Adrenal gland (tissue), 9 donors: ENCODE measurements at regions not wholly inside any gene's neighbourhood (a gene's known extent, or its start where the extent isn't known, plus 50 kb on each side); places are given as distances from the start of the nearest gene placed in this dataset.

Experiments used
- DNase-seq, 7 donors: peaks; one replicate each; pipeline ENCODE4 v3.0.0-alpha.2; 2019 to 2020
- H3K27ac ChIP-seq, 5 donors: fragments of 200-600 bp; sonication (generic) in 4 of 5; 1 replicate in 3 of 5; 2 replicates in 2 of 5; pipeline versions ENCODE4 v1.5.1 to v1.8.0; 2016 to 2020; ENCODE audit warnings: mild to moderate bottlenecking in 1 of 5
- H3K27me3 ChIP-seq: fragments of 200-600 bp; 2 replicates; pipeline ENCODE4 v1.8.0; 2021
- H3K36me3 ChIP-seq, 2 donors: fragments of 200-600 bp; replicated peaks in 1 of 2; 1 replicate in 1 of 2; 2 replicates in 1 of 2; pipeline versions ENCODE4 v1.5.1 to v1.8.0; 2018 to 2022
- H3K4me1 ChIP-seq, 2 donors: fragments of 200-600 bp; replicated peaks in 1 of 2; 1 replicate in 1 of 2; 2 replicates in 1 of 2; pipeline versions ENCODE4 v1.5.1 to v1.8.0; 2018 to 2021
- H3K4me3 ChIP-seq, 4 donors: fragments of 200-600 bp; sonication (generic) in 3 of 4; one replicate each; pipeline ENCODE4 v1.5.1; 2016 to 2018
- H3K9me3 ChIP-seq, 3 donors: fragments of 200-600 bp; sonication (generic) in 1 of 3; replicated peaks in 1 of 3; 1 replicate in 2 of 3; 2 replicates in 1 of 3; pipeline versions ENCODE4 v1.5.1 to v1.8.0; 2016 to 2021
- CTCF ChIP-seq, 6 experiments: fragments of 450-650 bp in 4 of 6; fragments of 200-600 bp in 2 of 6; sonication (generic) in 1 of 6; IDR thresholded peaks; 1 replicate in 5 of 6; 2 replicates in 1 of 6; pipeline versions ENCODE4 v1.5.1 to v1.8.0; 2016 to 2021; ENCODE audit warnings: antibody characterized with exemption in 6 of 6, mild to moderate bottlenecking in 2 of 6, moderate library complexity in 1 of 6
- POLR2A ChIP-seq, 2 donors: fragments of 450-650 bp; IDR thresholded peaks; one replicate each; pipeline ENCODE4 v1.6.1; 2017; ENCODE audit warnings: antibody characterized with exemption in 2 of 2, mild to moderate bottlenecking in 2 of 2, moderate library complexity in 1 of 2
- WGBS, 4 donors: extraction: QIAGEN DNeasy Blood & Tissue Kit in 2 of 4; methylation state at CpG; one replicate each; pipeline versions ENCODE4 v1.1.5 to v1.1.7; 2013 to 2017; 5-methylcytosine and 5-hydroxymethylcytosine counted together
- intact Hi-C, 2 donors: fragments of 100-400 bp; cut with DNase I; formaldehyde crosslinking; loops; one replicate each; pipeline versions ENCODE4 v1.14.1 to v1.15.0; 2022 to 2023
- donor health status: healthy with polysubstance abuse.
- donor health status: Bipolar disorder and iron deficiency.
- donor health status: DM: yes; HTN: yes; CAD: no.
- donor health status: DM: no; HTN: no; CAD: no.
- donor health status: DM: no; HTN: no; CAD: no.

DNA sequence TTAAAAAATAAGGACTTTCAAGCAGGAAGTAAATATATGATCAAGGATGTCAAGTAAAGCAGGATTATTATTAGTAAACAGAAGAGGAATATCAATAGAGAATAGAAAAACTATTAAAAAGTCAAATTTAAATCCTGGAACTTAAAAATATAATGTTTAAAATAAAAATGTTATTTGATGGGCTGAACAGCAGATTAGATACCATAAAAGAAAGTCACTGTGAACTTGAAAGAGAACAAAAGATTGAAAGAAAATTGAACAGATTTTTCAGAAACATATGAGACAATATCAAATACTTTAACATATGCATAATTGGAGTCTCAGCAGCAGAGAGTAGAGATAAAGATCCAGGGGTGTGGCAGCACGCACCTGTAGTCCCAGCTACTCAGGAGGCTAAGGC lies 1213.7 kb upstream of the AUTS2 start:
- H3K27me3 ChIP-seq, result no peaks in the 10 kb centered on the region
- no peaks in the 10 kb centered on the region for H3K36me3 ChIP-seq
- H3K27ac ChIP-seq, result no peak overlapping the region
- no peak for DNase-seq
- no peak overlapping the region for H3K4me3 ChIP-seq
- 89 to 100% (median 93%) methylated on average over 1 of the region's 1 CpG for WGBS, 4 donors
- peaks cover 0 to 8% (median 0%) of the 10 kb centered on the region in 3 donors for H3K9me3 ChIP-seq
- intact Hi-C loops, result no loop called here
- no peak for TF ChIP-seq CTCF (IDR thresholded peaks at IDR 0.05)
- no peak for TF ChIP-seq POLR2A (IDR thresholded peaks at IDR 0.05)
- no peaks in the 10 kb centered on the region for H3K4me1 ChIP-seq

DNA sequence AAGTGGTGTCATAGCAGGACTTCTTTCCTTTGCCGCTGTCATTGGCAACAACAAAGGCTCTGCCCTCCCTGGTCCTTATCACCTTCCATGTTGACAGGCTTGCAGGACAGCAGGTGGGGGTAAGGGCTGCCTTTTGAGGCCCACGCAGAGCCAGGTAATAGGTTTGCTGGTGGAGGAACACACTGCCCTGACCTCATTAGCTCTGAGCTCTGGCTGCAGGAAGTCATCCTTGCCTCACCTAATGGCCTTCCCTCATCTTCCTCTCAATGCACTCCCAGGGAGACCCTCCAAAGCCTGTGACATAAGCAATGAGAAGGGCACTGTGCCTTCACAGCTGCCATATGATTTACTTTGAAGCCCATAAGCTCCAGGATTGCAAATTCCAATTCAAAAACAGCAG lies 1205.2 kb upstream of the AUTS2 start:
- Histone ChIP-seq H3K36me3 (no peaks in the 10 kb centered on the region), H3K27ac (no peak overlapping the region), H3K9me3 (no peaks in the 10 kb centered on the region), H3K4me3 (no peak overlapping the region), H3K4me1 (no peaks in the 10 kb centered on the region), H3K27me3 (no peaks in the 10 kb centered on the region)
- WGBS, 4 donors, result 47 to 100% (median 68%) methylated on average over 1 to 2 of the region's 2 CpGs
- TF ChIP-seq POLR2A (IDR thresholded peaks at IDR 0.05) (no peak), CTCF (IDR thresholded peaks at IDR 0.05) (no peak)
- intact Hi-C loops, result no loop called here
- DNase-seq, result no peak

- 78 to 88% (median 86%) methylated on average over 3 of the region's 3 CpGs for WGBS, 4 donors
- H3K4me1 ChIP-seq, result no peaks in the 10 kb centered on the region
- intact Hi-C loops, result no loop called here
Measured at GRCh38 chr7:68394131-68394530, 1204.1 kb upstream of the AUTS2 start.

GRCh38 chr7:68399991-68400590 lies 1198.2 kb upstream of the AUTS2 start:
- Histone ChIP-seq H3K27ac (no peak overlapping the region), H3K9me3 (no peaks in the 10 kb centered on the region), H3K36me3 (no peaks in the 10 kb centered on the region), H3K4me1 (no peaks in the 10 kb centered on the region), H3K4me3 (no peak overlapping the region), H3K27me3 (no peaks in the 10 kb centered on the region)
- intact Hi-C loops, result no loop called here
- no peak for TF ChIP-seq CTCF (IDR thresholded peaks at IDR 0.05)
- TF ChIP-seq POLR2A (IDR thresholded peaks at IDR 0.05), result no peak
- DNase-seq, result no peak
- 72 to 83% (median 79%) methylated on average over 6 of the region's 6 CpGs for WGBS, 4 donors

More at GRCh38 chr7:68394131-68394530, 1204.1 kb upstream of the AUTS2 start:
- TF ChIP-seq CTCF (IDR thresholded peaks at IDR 0.05) (no peak), POLR2A (IDR thresholded peaks at IDR 0.05) (no peak)
- no peaks in the 10 kb centered on the region for H3K27me3 ChIP-seq
- no peak for DNase-seq
- H3K4me3 ChIP-seq, result no peak overlapping the region
- H3K9me3 ChIP-seq, result no peaks in the 10 kb centered on the region
- no peak overlapping the region for H3K27ac ChIP-seq
- H3K36me3 ChIP-seq, result no peaks in the 10 kb centered on the region
